Lower lobe of right lung (tissue), 2 donors: ENCODE measurements at regions not wholly inside any gene's neighbourhood (a gene's known extent, or its start where the extent isn't known, plus 50 kb on each side); places are given as distances from the start of the nearest gene placed in this dataset.
"Not testable (repeated sequence)": the region's sequence is repeated elsewhere in the genome, so short reads cannot be mapped to it uniquely, and the experiment has no call there.

Experiments used
- ATAC-seq, 2 donors: fragments of 200-7000 bp; cut with Tn5 transposase; one replicate each; pipeline ENCODE4 v1.9.1; 2020 to 2022; ENCODE audit warnings: mild to moderate bottlenecking in 2 of 2, moderate library complexity in 2 of 2
- DNase-seq: peaks from one replicate; pipeline ENCODE4 v3.0.0-alpha.2; 2020
- H3K27ac ChIP-seq: fragments of 200-600 bp; one replicate; pipeline ENCODE4 v1.8.0; 2022
- H3K27me3 ChIP-seq: fragments of 200-600 bp; one replicate; pipeline ENCODE4 v1.8.0; 2022; ENCODE audit warnings: low read depth
- H3K36me3 ChIP-seq: fragments of 200-600 bp; one replicate; pipeline ENCODE4 v1.8.0; 2022; ENCODE audit warnings: mild to moderate bottlenecking
- H3K4me1 ChIP-seq: fragments of 200-600 bp; one replicate; pipeline ENCODE4 v1.8.0; 2022
- H3K4me3 ChIP-seq: fragments of 200-600 bp; one replicate; pipeline ENCODE4 v1.8.0; 2022; ENCODE audit warnings: mild to moderate bottlenecking
- H3K9me3 ChIP-seq: fragments of 200-600 bp; one replicate; pipeline ENCODE4 v1.8.0; 2022
- intact Hi-C: fragments of 100-400 bp; cut with DNase I; formaldehyde crosslinking; loops from one replicate; pipeline ENCODE4 v1.11.0; 2022
- TF ChIP-seq, protein P1 (sequence below): fragments of 200-600 bp; IDR thresholded peaks from one replicate; pipeline ENCODE4 v1.8.0; 2022; ENCODE audit warnings: antibody characterized with exemption, mild to moderate bottlenecking
- donor health status: DM: no; HTN: yes; CAD: no; lungs with severe emphysema.

DNA sequence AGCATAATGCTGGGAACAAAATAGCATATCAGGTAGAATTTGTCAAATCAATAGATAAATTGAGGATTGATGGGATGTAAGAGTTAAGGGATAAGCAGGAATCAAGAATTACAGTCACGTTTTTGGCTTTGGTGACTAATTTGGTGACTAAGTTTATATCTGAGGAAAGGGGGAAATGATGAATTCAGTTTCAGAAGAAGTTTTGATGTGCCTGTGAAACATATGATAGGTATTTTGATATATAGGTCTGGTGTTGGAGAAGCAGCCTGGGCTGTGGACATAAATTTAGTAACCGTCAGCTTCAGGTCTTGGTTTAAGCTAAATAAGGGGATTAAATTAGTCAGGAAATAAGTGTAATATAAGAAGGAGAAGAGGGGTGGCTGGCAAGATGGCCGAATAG is 79.0 kb upstream of the EDA2R start:
- H3K27me3 ChIP-seq, result no peaks in the 10 kb centered on the region
- no peaks in the 10 kb centered on the region for H3K36me3 ChIP-seq
- no peak overlapping the region for H3K27ac ChIP-seq
- ATAC-seq, result no peak
- TF ChIP-seq, protein P1, sequence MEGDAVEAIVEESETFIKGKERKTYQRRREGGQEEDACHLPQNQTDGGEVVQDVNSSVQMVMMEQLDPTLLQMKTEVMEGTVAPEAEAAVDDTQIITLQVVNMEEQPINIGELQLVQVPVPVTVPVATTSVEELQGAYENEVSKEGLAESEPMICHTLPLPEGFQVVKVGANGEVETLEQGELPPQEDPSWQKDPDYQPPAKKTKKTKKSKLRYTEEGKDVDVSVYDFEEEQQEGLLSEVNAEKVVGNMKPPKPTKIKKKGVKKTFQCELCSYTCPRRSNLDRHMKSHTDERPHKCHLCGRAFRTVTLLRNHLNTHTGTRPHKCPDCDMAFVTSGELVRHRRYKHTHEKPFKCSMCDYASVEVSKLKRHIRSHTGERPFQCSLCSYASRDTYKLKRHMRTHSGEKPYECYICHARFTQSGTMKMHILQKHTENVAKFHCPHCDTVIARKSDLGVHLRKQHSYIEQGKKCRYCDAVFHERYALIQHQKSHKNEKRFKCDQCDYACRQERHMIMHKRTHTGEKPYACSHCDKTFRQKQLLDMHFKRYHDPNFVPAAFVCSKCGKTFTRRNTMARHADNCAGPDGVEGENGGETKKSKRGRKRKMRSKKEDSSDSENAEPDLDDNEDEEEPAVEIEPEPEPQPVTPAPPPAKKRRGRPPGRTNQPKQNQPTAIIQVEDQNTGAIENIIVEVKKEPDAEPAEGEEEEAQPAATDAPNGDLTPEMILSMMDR, result no peak
- DNase-seq, result no peak
- intact Hi-C loops, result no loop called here
- no peaks in the 10 kb centered on the region for H3K4me1 ChIP-seq
- H3K4me3 ChIP-seq, result no peak overlapping the region
- no peaks in the 10 kb centered on the region for H3K9me3 ChIP-seq

DNA sequence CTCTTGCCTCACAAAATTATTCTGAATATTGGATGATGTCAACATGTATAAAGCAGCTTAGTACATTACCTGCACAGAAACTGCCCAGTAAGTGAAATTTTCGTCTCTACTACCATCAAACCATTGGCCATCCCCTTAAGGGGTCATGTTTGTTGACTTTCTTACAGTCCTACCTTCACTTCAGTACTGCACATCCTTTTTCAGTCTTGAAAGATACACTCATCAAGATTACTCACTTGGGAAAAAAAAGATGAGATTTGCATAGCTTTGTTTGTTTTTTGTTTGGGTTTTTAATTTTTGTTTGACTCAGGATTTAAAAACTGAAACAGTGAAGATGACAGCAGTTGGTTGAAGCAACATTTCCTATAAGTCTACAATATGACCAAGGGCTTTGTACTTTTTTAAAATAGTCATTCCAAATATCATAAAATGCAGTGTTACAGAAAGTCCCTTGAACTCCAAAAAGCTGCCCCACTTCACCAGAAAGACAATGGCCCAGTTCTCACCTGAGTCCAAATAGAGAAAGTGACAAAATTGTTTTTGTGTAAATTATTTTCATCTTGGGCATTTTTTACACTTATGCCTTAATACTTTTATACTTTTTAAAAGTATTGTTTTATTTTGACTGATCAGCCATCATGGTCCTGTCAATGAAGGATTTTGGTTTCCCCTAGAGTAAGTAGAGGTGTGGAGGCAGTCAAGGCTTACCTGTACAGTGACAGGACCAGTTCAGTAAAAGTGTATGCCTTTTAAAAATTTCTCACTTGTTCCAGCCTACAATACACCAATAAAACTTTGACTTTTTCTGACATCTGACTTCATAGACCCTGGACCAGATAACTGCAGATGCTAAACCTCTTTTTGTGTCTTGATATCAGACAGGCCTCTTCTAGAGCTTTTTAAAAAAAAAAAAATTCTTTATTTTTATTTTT is 59.7 kb upstream of the EDA2R start:
- H3K27ac ChIP-seq, result no peak overlapping the region
- TF ChIP-seq, protein P1, result no peak

DNA sequence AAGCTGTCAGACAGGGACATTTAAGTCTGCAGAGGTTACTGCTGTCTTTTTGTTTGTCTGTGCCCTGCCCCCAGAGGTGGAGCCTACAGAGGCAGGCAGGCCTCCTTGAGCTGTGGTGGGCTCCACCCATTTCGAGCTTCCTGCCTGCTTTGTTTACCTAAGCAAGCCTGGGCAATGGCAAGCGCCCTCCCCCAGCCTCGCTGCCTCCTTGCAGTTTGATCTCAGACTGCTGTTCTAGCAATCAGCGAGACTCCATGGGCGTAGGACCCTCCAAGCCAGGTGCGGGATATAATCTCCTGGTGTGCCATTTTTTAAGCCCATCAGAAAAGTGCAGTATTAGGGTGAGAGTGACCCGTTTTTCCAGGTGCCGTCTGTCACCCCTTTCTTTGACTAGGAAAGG is 53.6 kb upstream of the EDA2R start:
- H3K27ac ChIP-seq, H3K4me1 ChIP-seq, H3K27me3 ChIP-seq, DNase-seq, intact Hi-C loops, ATAC-seq, H3K4me3 ChIP-seq, H3K9me3 ChIP-seq, H3K36me3 ChIP-seq: not testable (repeated sequence)

More for the DNA sequence above, 59.7 kb upstream of the EDA2R start:
- Histone ChIP-seq H3K9me3 (no peaks in the 10 kb centered on the region), H3K4me1 (no peaks in the 10 kb centered on the region), H3K36me3 (no peaks in the 10 kb centered on the region), H3K4me3 (no peak overlapping the region), H3K27me3 (no peaks in the 10 kb centered on the region)
- intact Hi-C loops, result no loop called here
- DNase-seq (no peak), ATAC-seq (no peak)
